ENCODE measurements at regions not wholly inside any gene's neighbourhood (a gene's known extent, or its start where the extent isn't known, plus 50 kb on each side); places are given as distances from the start of the nearest gene placed in this dataset.
"Not testable (repeated sequence)": the region's sequence is repeated elsewhere in the genome, so short reads cannot be mapped to it uniquely, and the experiment has no call there.

DNA sequence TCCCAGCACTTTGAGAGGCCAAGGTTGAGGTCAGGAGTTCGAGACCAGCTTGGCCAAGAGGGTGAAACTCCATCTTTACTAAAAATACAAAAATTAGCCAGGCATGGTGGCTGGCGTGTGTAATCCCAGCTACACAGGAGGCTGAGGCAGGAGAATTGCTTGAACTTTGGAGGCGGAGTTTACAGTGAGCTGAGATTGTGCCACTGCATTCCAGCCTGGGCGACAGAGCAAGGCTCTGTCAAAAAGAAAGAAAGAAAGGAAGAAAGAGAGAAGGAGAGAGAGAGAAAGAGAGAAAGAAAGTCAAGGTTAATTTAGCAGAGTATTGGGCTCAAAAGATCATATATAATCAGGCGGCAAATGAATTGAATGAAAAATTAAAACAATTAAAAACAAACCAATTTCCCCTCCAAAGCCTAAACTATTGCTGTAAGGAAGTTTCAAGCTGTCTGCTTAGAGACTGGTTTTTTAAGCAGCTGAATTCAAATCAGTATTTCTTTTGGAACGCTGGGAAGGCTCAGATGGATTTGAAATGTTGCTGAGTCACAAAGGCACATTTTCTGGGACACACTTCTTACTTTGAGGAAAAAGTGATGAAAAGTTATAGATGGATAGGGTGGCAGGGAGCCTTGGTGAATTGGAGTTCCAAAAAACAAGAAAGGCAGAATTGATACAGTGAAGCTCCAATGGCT is 81.3 kb upstream of the BHLHE40 start:
- DNase-seq = no peak

DNA sequence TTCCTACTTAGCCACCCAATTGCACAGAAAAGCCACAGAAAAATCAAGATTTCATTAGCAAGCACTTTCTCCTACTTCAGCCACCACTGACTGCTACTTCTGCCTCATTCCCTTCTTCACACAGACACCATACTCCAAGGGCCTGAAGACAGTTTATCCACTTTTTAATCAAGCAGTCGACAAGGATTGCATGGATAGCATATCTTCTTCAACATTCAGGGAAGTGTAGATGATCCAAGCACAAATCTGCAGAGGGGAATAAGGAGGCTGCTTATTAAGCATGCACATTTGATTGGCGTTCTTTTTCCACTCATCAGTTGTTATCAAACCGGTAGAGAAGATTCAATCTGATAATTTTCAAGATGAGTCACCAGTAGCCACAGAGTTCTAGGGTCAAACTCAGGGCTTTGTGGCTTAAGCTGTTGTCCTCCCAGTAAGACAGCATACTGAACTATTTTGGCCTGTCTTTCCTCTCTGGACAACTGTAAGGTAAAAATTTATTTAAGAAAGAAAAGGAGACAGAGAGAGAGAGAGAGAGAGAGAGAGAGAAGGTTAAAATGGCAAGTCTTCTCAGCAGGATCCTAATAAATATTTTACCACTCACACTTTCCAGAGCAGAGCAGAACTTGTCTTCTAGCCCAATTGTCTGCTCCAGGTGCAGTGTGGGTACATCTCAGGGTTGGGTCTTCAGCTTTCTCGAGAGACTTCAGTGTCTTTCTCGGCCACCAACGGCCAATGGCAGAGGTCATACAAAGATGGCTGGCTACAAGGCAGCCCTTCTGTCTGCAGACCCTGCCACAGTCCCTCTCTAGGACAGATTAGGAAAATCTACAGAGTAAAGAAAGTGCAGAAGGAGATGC is 80.6 kb upstream of the BHLHE40 start:
- no peak for DNase-seq

DNA sequence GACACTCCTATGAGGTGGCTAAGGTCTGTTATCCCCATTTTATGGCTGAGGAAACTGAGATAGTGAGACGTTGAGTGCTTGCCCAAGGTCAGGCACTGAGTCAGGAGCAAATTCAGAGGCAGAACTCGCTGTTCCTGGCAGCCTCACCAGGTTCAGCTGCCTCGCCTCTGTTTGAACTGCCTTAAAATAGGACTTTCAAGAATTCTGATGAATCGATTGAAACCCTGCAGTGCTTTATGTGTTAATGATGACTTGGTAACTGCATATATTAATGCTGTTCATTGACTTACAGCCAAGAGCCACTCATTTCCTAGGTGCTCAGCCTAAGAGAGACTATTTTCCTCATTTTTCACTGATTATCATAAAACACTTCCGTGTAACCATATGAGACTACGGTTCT is 79.5 kb upstream of the BHLHE40 start:
- DNase-seq = no peak

DNA sequence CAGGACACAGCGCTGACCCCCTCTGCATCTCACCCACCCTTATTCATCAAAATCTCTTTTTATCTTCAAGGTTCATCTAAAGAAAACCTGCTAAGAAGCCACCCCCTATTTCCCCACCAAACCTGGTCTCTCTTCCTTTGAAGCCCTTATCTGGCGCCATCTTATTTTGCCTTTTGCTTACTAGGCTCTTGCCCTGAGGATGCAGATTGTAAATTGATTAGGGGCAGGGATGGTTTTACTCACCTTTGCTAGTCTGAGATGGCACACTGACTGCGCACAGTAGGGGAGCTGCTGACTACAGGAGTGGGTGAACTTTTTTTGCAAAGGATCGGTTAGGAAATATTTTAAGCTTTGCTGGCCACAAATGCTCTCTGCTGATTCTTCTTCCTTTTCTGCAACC is 78.9 kb upstream of the BHLHE40 start:
- no peak for DNase-seq

DNA sequence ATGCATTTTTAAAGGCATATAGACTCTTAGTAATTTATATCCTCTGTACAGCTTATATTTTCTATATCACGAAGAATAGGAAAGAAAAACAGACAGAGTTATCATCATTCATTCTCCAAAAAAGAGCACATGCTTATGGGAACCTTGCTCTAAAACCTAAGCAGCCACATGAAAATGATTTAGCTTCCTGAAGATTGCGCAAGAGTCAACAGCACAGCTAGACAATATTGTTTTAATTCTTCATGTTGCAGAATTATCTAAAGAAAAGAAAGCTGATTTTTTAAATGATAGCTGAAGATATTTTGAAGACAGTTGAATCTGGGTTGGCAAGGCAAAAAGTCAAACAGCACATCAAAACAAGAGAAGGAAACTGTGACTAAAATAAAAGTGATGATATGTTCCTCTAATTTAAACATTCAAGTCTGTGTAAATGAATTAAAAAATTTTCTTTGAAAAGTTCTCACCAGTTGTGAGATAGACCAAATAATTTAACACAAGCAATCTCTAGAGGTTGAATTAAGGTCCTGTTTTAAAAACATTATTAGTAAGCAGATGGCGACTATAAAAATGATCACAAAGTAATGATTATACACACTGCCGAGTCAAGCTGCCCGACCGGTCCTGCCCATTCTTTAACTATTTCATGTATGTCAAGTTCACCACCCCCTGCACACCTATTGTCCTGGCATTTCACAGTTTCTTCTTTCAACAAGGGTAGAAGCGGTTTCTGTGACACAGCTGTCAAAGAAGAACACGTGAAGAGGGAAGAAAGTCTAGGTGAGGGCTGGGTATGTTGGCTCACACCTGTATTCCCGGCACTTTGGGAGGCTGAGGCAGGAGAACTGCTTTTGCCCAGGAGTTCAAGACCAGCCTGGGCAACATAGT is 74.2 kb upstream of the BHLHE40 start:
- peak; percentile 29 for DNase-seq

DNA sequence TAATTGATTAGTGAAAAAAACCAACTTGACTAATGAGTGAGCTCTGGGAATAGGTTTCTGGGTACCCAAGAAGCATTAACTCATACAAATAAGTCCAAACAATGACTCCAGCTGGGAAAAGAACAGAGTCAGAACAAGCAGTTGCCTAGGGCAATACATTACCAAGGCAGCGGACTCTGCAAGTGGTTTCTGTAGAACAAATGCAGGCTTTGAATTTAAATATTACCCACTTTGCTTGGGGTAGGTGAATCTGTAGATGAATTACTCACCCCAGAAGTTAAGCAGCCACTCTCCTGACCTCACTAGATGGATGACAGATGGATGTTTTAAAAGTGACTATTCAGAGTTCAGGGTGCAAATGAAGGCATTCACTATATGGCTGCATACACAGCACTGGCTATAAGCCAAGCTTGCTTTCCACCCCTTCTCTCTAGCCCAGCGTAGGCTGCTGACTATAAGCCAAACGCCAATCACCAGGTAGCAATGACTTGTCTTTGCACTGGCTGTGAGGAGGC is 73.1 kb upstream of the BHLHE40 start:
- peak; percentile 51 for DNase-seq

DNA sequence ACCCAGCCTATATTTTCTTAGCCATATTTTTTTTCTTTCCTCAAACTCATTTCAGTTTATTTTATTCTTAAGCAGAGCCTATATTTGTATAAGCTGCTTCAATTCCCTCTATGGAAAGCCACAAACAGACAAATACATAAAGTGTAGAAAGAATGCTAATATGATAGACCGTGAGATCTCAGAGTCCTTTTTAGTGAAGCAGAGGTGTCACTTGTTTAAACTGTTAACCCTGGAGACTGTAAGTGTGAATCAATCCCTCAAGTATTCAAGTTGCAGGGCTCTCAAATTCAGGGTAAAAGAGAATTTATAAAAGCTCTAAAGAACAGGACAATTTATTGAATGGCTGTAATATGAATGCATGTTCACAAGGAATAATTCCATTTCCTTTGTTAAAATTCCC is 72.2 kb upstream of the BHLHE40 start:
- no peak for DNase-seq

DNA sequence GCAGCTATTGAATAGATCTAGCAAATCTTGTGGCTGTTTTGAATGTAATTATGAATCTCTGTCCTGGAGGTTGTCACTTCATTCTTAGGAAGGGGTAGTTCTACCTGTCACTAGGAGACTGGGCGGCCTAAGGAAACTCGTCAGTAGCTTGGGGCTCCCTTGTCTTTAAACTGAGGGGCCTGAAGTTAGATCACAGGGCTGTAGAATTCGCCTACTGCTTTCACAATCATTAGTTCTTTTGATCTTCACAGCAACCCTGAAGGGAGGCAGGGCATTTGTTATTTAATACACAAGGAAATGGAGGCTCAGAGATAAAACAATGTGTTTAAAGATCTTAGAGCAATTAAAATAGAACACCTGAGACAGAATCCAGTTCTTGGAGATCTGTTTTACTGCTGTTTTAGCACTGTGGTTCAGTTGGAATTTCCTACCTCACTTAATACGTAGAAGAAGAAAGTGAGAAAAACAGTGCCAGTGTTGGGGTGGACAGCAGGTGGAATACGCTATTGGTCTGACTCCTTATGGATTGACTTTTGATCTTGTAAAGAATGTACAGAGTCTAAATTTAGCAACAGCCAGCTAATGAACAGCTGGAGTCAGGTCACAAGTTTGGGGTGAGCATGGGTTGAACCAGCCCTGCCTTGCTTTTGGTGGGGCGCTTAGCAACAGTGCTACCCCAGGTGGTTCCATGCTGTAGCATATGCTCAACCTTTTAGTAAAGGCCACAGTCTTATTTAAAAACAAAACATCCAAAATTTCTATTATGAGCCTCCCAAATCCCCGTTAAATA is 71.4 kb upstream of the BHLHE40 start:
- no peak for DNase-seq

DNA sequence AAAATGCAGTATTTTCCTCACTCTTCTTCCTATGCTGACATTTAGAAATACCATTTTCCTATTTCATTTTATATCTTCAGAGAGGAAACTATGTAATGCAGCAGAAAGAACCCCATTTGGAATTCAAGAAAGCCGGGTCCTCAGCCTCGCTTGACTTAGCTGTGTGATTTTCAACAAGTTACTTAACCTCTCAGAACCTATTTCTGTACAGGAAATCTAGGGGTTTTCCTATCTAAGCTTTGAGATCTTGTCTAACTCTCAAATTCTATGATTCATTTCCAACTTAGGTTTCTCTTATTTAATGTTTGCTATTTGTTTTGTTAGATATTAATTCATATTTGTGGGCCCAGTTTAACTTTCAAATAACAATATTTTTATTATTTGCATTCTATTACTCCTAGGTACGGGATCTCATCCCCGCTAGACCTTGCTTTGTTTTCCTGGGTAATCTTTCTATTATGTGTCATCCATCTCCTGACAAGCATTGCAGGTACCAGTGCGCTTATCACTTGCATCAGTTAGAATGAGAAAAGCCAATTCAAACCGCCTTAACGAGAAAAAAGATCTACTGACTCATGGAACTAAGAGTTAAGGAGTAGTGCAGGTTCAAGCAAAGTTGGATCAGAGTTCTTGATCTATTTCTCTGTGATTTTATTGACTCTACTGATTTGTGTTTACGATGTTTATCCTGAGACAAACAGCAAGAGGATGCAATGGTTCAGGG is 70.6 kb upstream of the BHLHE40 start:
- DNase-seq = no peak

DNA sequence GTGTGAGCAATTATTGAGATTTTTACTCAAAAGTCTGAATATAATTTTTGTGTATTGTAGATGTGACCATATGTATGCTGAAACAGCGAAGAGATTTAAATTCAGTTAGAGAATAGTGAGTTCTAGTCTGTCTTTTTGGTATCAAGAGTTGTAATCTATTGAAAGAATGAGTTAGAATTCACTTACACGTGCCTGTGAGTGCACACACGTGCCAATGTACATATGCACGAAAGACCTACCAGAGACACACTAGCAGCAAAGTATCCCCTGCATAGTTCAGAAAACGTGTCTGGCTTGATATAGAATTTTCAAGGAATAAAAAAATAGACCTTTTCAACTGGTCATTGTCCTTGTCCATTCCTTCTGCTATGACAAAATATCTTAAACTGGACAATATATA is 64.8 kb upstream of the BHLHE40 start:
- DNase-seq = no peak

DNA sequence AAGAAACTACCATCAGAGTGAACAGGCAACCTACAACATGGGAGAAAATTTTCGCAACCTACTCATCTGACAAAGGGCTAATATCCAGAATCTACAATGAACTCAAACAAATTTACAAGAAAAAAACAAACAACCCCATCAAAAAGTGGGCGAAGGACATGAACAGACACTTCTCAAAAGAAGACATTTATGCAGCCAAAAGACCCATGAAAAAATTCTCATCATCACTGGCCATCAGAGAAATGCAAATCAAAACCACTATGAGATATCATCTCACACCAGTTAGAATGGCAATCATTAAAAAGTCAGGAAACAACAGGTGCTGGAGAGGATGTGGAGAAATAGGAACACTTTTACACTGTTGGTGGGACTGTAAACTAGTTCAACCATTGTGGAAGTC is 57.6 kb upstream of the BHLHE40 start:
- DNase-seq = not testable (repeated sequence)

DNA sequence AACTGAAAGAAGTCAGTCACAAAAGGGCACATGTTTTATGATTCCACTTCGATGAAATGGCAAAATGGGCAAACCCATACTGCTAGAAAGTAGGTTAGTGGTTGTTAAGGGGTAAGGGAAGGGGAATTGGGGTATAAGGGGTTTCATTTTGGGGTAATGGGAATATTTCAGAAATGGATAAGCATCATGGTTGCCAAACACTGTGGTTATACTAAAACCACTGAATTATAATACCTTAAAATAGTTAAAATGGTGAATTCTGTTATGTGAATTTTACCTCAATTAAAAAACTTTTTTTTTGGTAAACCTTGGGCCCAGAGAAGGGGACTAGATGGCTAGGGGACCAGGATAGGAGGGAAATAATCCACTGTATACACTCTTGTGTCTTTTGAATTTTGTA is 52.3 kb upstream of the BHLHE40 start:
- no peak for DNase-seq

DNA sequence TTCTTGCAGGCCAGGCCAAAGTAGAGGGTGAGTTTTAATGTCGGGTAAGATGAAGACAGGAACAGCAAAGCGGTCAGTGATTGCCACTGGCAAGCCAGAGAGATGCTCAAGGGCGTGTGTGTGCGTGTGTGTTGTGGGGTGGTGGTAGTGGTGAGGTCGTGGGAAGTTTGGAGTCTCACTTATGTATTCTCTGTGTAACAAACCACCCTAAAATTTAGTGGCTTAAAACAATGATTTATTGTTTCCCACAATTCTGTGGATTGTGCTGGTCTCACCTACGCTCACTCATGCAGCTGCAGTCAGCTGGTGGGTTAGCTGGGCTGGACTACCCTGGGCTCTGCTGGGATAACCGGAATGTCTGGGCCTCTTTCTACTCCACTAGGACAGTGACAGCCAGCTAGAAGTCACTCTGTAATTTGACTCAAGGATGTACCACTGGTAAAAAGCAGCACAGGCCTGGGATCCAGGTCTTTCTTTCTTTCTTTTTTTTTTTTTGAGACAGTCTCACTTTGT is 50.9 kb upstream of the BHLHE40 start:
- DNase-seq = no peak
